ENCODE measurements at regions not wholly inside any gene's neighbourhood (a gene's known extent, or its start where the extent isn't known, plus 50 kb on each side); places are given as distances from the start of the nearest gene placed in this dataset.

DNA sequence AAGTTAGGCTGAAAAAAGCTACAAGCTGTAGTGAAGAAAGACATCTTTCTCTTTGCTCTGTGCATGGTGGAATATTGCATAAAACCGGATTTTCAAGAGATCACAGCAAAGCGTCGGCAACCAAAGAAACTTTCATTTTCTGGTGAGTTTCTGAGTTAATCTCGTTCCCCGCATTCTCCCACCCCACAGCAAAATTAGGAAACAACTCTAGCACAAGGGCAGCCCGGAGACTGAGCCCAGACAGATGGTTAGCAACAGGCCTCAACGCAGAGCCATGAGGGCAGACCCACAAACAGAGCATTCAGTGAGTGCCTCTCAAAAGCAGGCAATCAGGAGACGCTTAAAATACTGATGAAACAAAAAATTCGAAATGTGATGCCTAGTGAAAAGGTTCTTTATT lies 396.1 kb upstream of the KLF6 start:
- TF ChIP-seq, protein P1, sequence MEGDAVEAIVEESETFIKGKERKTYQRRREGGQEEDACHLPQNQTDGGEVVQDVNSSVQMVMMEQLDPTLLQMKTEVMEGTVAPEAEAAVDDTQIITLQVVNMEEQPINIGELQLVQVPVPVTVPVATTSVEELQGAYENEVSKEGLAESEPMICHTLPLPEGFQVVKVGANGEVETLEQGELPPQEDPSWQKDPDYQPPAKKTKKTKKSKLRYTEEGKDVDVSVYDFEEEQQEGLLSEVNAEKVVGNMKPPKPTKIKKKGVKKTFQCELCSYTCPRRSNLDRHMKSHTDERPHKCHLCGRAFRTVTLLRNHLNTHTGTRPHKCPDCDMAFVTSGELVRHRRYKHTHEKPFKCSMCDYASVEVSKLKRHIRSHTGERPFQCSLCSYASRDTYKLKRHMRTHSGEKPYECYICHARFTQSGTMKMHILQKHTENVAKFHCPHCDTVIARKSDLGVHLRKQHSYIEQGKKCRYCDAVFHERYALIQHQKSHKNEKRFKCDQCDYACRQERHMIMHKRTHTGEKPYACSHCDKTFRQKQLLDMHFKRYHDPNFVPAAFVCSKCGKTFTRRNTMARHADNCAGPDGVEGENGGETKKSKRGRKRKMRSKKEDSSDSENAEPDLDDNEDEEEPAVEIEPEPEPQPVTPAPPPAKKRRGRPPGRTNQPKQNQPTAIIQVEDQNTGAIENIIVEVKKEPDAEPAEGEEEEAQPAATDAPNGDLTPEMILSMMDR (IDR thresholded peaks at IDR 0.05; ENCODE audit: low read depth, low read length): no peak
- TF ChIP-seq, protein P2, sequence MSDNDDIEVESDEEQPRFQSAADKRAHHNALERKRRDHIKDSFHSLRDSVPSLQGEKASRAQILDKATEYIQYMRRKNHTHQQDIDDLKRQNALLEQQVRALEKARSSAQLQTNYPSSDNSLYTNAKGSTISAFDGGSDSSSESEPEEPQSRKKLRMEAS (IDR thresholded peaks at IDR 0.05; ENCODE audit: low read depth, low read length): no peak
- TF ChIP-seq POLR2A (IDR thresholded peaks at IDR 0.05; ENCODE audit: extremely low read depth, insufficient read length): no peak
- TF ChIP-seq MYC (IDR thresholded peaks at IDR 0.05; ENCODE audit: low read depth, low read length): no peak

Data from NB4 (cell line).